ENCODE measurements at regions not wholly inside any gene's neighbourhood (a gene's known extent, or its start where the extent isn't known, plus 50 kb on each side); places are given as distances from the start of the nearest gene placed in this dataset.

GRCh38 chr2:166572937-166573336 lies 78.9 kb upstream of the SCN7A start:
- H3K9me2 ChIP-seq (ENCODE audit: insufficient read depth, low read length), result no peaks in the 10 kb centered on the region
- no peaks in the 10 kb centered on the region for H3F3A ChIP-seq (ENCODE audit: insufficient read depth, low read length, poor library complexity, severe bottlenecking)
- H3K9me3 ChIP-seq (ENCODE audit: low read length), result no peaks in the 10 kb centered on the region
- H4K20me1 ChIP-seq (ENCODE audit: insufficient read depth), result no peaks in the 10 kb centered on the region
- no peak overlapping the region for H3K4me2 ChIP-seq (ENCODE audit: low read length)
- H3K36me3 ChIP-seq (ENCODE audit: insufficient read depth, low read length), result no peaks in the 10 kb centered on the region
- peak overlapping the region; percentile 22 for H3K27ac ChIP-seq (ENCODE audit: low read length)
- H3K27me3 ChIP-seq (ENCODE audit: insufficient read depth, low read depth, low read length), result no peaks in the 10 kb centered on the region
- H3K79me2 ChIP-seq (replicated peaks; ENCODE audit: insufficient read depth, low read length), result no peaks in the 10 kb centered on the region
- no peak overlapping the region for H3K4me3 ChIP-seq (ENCODE audit: low read length)
- no peak overlapping the region for H3K9ac ChIP-seq (ENCODE audit: low read length)
- no peak overlapping the region for H2AFZ ChIP-seq (ENCODE audit: low read depth, low read length)
- TF ChIP-seq EP300 (conservative IDR thresholded peaks at IDR 0.05; ENCODE audit: poor library complexity, severe bottlenecking) (no peak), TAF1 (IDR thresholded peaks at IDR 0.05; ENCODE audit: low read depth) (no peak), MXI1 (conservative IDR thresholded peaks at IDR 0.05; ENCODE audit: poor library complexity, severe bottlenecking) (no peak), SMC3 (conservative IDR thresholded peaks at IDR 0.05; ENCODE audit: poor library complexity) (no peak), REST (IDR thresholded peaks at IDR 0.05; ENCODE audit: borderline replicate concordance) (no peak), CTCF (IDR thresholded peaks at IDR 0.05; ENCODE audit: poor library complexity, severe bottlenecking) (no peak), RAD21 (conservative IDR thresholded peaks at IDR 0.05) (no peak), EZH2 (IDR thresholded peaks at IDR 0.05; ENCODE audit: borderline replicate concordance, insufficient read depth, low read length, poor library complexity, severe bottlenecking) (no peak), POLR2AphosphoS5 (IDR thresholded peaks at IDR 0.05) (no peak)

GRCh38 chr2:166568409-166568808 lies 74.4 kb upstream of the SCN7A start:
- H3K27me3 ChIP-seq (ENCODE audit: insufficient read depth, low read depth, low read length), result no peaks in the 10 kb centered on the region
- H3K27ac ChIP-seq (ENCODE audit: low read length), result no peak overlapping the region
- no peak overlapping the region for H3K4me3 ChIP-seq (ENCODE audit: low read length)
- no peak overlapping the region for H3K4me2 ChIP-seq (ENCODE audit: low read length)
- no peaks in the 10 kb centered on the region for H3K9me3 ChIP-seq (ENCODE audit: low read length)
- H3K36me3 ChIP-seq (ENCODE audit: insufficient read depth, low read length), result no peaks in the 10 kb centered on the region
- no peak overlapping the region for H3K9ac ChIP-seq (ENCODE audit: low read length)
- no peaks in the 10 kb centered on the region for H3F3A ChIP-seq (ENCODE audit: insufficient read depth, low read length, poor library complexity, severe bottlenecking)
- H3K9me2 ChIP-seq (ENCODE audit: insufficient read depth, low read length), result no peaks in the 10 kb centered on the region
- TF ChIP-seq SMC3 (conservative IDR thresholded peaks at IDR 0.05; ENCODE audit: poor library complexity), result no peak
- no peak for TF ChIP-seq TAF1 (IDR thresholded peaks at IDR 0.05; ENCODE audit: low read depth)
- peak; percentile 51 for TF ChIP-seq POLR2AphosphoS5 (IDR thresholded peaks at IDR 0.05)
- TF ChIP-seq RAD21 (conservative IDR thresholded peaks at IDR 0.05), result no peak
- no peak for TF ChIP-seq MXI1 (conservative IDR thresholded peaks at IDR 0.05; ENCODE audit: poor library complexity, severe bottlenecking)
- no peak for TF ChIP-seq CTCF (IDR thresholded peaks at IDR 0.05; ENCODE audit: poor library complexity, severe bottlenecking)
- TF ChIP-seq EP300 (conservative IDR thresholded peaks at IDR 0.05; ENCODE audit: poor library complexity, severe bottlenecking), result peak; percentile 75
- TF ChIP-seq EZH2 (IDR thresholded peaks at IDR 0.05; ENCODE audit: borderline replicate concordance, insufficient read depth, low read length, poor library complexity, severe bottlenecking), result no peak
- H2AFZ ChIP-seq (ENCODE audit: low read depth, low read length), result no peak overlapping the region
- no peaks in the 10 kb centered on the region for H4K20me1 ChIP-seq (ENCODE audit: insufficient read depth)
- H3K79me2 ChIP-seq (replicated peaks; ENCODE audit: insufficient read depth, low read length), result no peaks in the 10 kb centered on the region
